ENCODE measurements at regions not wholly inside any gene's neighbourhood (a gene's known extent, or its start where the extent isn't known, plus 50 kb on each side); places are given as distances from the start of the nearest gene placed in this dataset.

DNA sequence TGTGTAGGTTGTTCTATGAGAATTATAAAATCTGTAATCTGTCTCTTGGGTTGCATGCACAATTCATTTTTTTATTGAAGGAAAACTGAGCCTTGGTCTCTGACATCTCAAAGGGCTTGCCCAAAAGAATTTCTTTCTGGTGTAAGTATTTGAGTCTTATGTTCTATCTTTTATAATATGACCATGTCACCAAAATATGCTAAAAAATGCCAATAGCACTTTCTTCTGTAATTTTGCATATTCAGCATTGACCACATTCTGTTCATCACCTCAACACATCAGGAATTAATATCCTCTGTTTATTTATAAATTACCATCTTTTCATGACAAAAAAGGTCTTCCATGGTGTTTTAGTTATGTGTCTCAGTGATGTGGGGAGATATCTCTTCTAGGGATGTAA, 268.7 kb upstream of the TCF4 start:
- TF ChIP-seq, protein P1, sequence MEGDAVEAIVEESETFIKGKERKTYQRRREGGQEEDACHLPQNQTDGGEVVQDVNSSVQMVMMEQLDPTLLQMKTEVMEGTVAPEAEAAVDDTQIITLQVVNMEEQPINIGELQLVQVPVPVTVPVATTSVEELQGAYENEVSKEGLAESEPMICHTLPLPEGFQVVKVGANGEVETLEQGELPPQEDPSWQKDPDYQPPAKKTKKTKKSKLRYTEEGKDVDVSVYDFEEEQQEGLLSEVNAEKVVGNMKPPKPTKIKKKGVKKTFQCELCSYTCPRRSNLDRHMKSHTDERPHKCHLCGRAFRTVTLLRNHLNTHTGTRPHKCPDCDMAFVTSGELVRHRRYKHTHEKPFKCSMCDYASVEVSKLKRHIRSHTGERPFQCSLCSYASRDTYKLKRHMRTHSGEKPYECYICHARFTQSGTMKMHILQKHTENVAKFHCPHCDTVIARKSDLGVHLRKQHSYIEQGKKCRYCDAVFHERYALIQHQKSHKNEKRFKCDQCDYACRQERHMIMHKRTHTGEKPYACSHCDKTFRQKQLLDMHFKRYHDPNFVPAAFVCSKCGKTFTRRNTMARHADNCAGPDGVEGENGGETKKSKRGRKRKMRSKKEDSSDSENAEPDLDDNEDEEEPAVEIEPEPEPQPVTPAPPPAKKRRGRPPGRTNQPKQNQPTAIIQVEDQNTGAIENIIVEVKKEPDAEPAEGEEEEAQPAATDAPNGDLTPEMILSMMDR (IDR thresholded peaks at IDR 0.05), result no peak
- TF ChIP-seq POLR2A (IDR thresholded peaks at IDR 0.05), result no peak
